OCI-LY1 (cell line): ENCODE measurements at regions not wholly inside any gene's neighbourhood (a gene's known extent, or its start where the extent isn't known, plus 50 kb on each side); places are given as distances from the start of the nearest gene placed in this dataset.

Experiments used
- H2AFZ ChIP-seq: fragments of 200-600 bp; sonication (generic), shearing (Covaris generic); 2 replicates; pipeline ENCODE4 v1.6.0; 2014; ENCODE audit warnings: antibody characterized with exemption, mild to moderate bottlenecking, low read length
- H3F3A ChIP-seq: fragments of 200-600 bp; sonication (generic), shearing (Covaris generic); 2 replicates; pipeline ENCODE4 v1.6.0; 2014; ENCODE audit warnings: mild to moderate bottlenecking, antibody characterized with exemption, low read length, moderate library complexity; ENCODE audit not compliant: insufficient read depth
- H3K27ac ChIP-seq: fragments of 200-600 bp; sonication (generic); 2 replicates; pipeline ENCODE4 v1.5.1; 2014; ENCODE audit warnings: low read length, mixed run types, mild to moderate bottlenecking, low read depth; ENCODE audit not compliant: poor library complexity, severe bottlenecking
- H3K27me3 ChIP-seq: fragments of 200-600 bp; sonication (generic); 2 replicates; pipeline ENCODE4 v1.6.0; 2014; ENCODE audit warnings: antibody characterized with exemption, mild to moderate bottlenecking, low read length, moderate library complexity; ENCODE audit not compliant: insufficient read depth
- H3K36me3 ChIP-seq: fragments of 200-600 bp; sonication (generic); 2 replicates; pipeline ENCODE4 v1.6.1; 2014; ENCODE audit warnings: mild to moderate bottlenecking, antibody characterized with exemption, low read length, moderate library complexity, mixed read lengths; ENCODE audit not compliant: insufficient read depth
- H3K4me1 ChIP-seq: fragments of 200-600 bp; sonication (generic); 2 replicates; pipeline ENCODE4 v1.5.1; 2014; ENCODE audit warnings: mild to moderate bottlenecking, low read length, moderate library complexity; ENCODE audit not compliant: insufficient read depth, severe bottlenecking
- H3K4me2 ChIP-seq: fragments of 200-600 bp; sonication (generic), shearing (Covaris generic); 2 replicates; pipeline ENCODE4 v1.6.1; 2014; ENCODE audit warnings: low read length
- H3K4me3 ChIP-seq: fragments of 200-600 bp; sonication (generic); 2 replicates; pipeline ENCODE4 v1.5.1; 2014; ENCODE audit warnings: low read length, low read depth, mild to moderate bottlenecking, mixed read lengths; ENCODE audit not compliant: poor library complexity, severe bottlenecking
- H3K79me2 ChIP-seq: fragments of 200-600 bp; shearing (Covaris generic); 2 replicates; pipeline ENCODE4 v1.6.1; 2016; ENCODE audit warnings: mixed run types, low read length, mixed read lengths; ENCODE audit not compliant: insufficient read depth
- H3K9ac ChIP-seq: fragments of 200-600 bp; sonication (generic), shearing (Covaris generic); 2 replicates; pipeline ENCODE4 v1.6.1; 2014; ENCODE audit warnings: mild to moderate bottlenecking, low read length, mixed read lengths
- H3K9me2 ChIP-seq: fragments of 200-600 bp; sonication (generic), shearing (Covaris generic); 2 replicates; pipeline ENCODE4 v1.6.1; 2014; ENCODE audit warnings: low read depth, mild to moderate bottlenecking, low read length, mixed read lengths
- H3K9me3 ChIP-seq: fragments of 200-600 bp; shearing (Covaris generic); 2 replicates; pipeline ENCODE4 v1.6.1; 2014; ENCODE audit warnings: low read length, mixed read lengths
- H4K20me1 ChIP-seq: fragments of 200-600 bp; sonication (generic), shearing (Covaris generic); 2 replicates; pipeline ENCODE4 v1.6.0; 2016; ENCODE audit warnings: mild to moderate bottlenecking, low read length; ENCODE audit not compliant: insufficient read depth
- CTCF ChIP-seq: fragments of 200-600 bp; sonication (generic), shearing (Covaris generic); IDR thresholded peaks from 2 replicates; pipeline ENCODE4 v1.5.1; 2017; ENCODE audit warnings: mild to moderate bottlenecking, antibody characterized with exemption, low read length, moderate library complexity, mixed read lengths
- EZH2 ChIP-seq: fragments of 200-600 bp; sonication (generic), shearing (Covaris generic); IDR thresholded peaks from 2 replicates; pipeline ENCODE4 v1.8.0; 2017; ENCODE audit warnings: borderline replicate concordance, mixed run types, mild to moderate bottlenecking, antibody characterized with exemption, low read length, moderate library complexity, mixed read lengths

- no peak overlapping the region for H3K4me2 ChIP-seq
- no peaks in the 10 kb centered on the region for H3K79me2 ChIP-seq
- no peaks in the 10 kb centered on the region for H3K9me3 ChIP-seq
- no peak overlapping the region for H3K27ac ChIP-seq
- H3K4me3 ChIP-seq = no peak overlapping the region
- H3K27me3 ChIP-seq = no peaks in the 10 kb centered on the region; the same call in 1 of the 2 replicates
- H3F3A ChIP-seq = no peaks in the 10 kb centered on the region
- no peaks in the 10 kb centered on the region for H3K9me2 ChIP-seq
- no peak overlapping the region for H3K9ac ChIP-seq
- H4K20me1 ChIP-seq = no peaks in the 10 kb centered on the region
- no peak overlapping the region for H2AFZ ChIP-seq
- TF ChIP-seq EZH2 (no peak), CTCF (no peak)
- no peaks in the 10 kb centered on the region for H3K36me3 ChIP-seq
- no peaks in the 10 kb centered on the region for H3K4me1 ChIP-seq
These were observed 977.8 kb downstream of the TBC1D22A start for GRCh38 chr22:47740109-47740805.

GRCh38 chr22:47739291-47740015, 977.0 kb downstream of the TBC1D22A start:
- peaks cover 2% of the 10 kb centered on the region; the same call in 1 of the 2 replicates for H3K27me3 ChIP-seq
- no peaks in the 10 kb centered on the region for H3K9me3 ChIP-seq
- no peak overlapping the region for H3K9ac ChIP-seq
- no peaks in the 10 kb centered on the region for H3K9me2 ChIP-seq
- no peaks in the 10 kb centered on the region for H3K79me2 ChIP-seq
- H2AFZ ChIP-seq = no peak overlapping the region
- H3K4me3 ChIP-seq = no peak overlapping the region
- H3F3A ChIP-seq = no peaks in the 10 kb centered on the region
- H3K4me1 ChIP-seq = no peaks in the 10 kb centered on the region
- no peaks in the 10 kb centered on the region for H3K36me3 ChIP-seq
- no peak overlapping the region for H3K27ac ChIP-seq
- no peaks in the 10 kb centered on the region for H4K20me1 ChIP-seq
- TF ChIP-seq EZH2 (no peak), CTCF (no peak)
- no peak overlapping the region for H3K4me2 ChIP-seq

- Histone ChIP-seq H3K9me3 (no peaks in the 10 kb centered on the region), H3K4me3 (no peak overlapping the region), H3K27me3 (peaks cover 5% of the 10 kb centered on the region; the same call in 1 of the 2 replicates), H3F3A (no peaks in the 10 kb centered on the region), H2AFZ (no peak overlapping the region), H3K9ac (no peak overlapping the region), H3K4me1 (no peaks in the 10 kb centered on the region), H3K9me2 (no peaks in the 10 kb centered on the region), H3K79me2 (no peaks in the 10 kb centered on the region), H3K4me2 (no peak overlapping the region), H4K20me1 (no peaks in the 10 kb centered on the region), H3K36me3 (no peaks in the 10 kb centered on the region), H3K27ac (no peak overlapping the region)
- TF ChIP-seq CTCF (no peak), EZH2 (no peak)
These were observed 976.1 kb downstream of the TBC1D22A start for GRCh38 chr22:47738472-47739013.
